H1 (cell line): ENCODE measurements at regions not wholly inside any gene's neighbourhood (a gene's known extent, or its start where the extent isn't known, plus 50 kb on each side); places are given as distances from the start of the nearest gene placed in this dataset.

Experiments used
- CTCF ChIA-PET: fragments of 300-600 bp; sonication (Branson Sonifier 250); formaldehyde crosslinking; loops from one replicate; lab custom pipeline; 2021; ENCODE audit not compliant: partially characterized antibody; lab: Charles Lee
- POLR2A ChIA-PET: fragments of 300-600 bp; sonication (Branson Sonifier 250); formaldehyde crosslinking; loops from one replicate; lab custom pipeline; 2021; ENCODE audit warnings: inconsistent platforms; ENCODE audit not compliant: partially characterized antibody; lab: Charles Lee
- DNase-seq, 2 experiments: peaks; one replicate each; pipeline versions ENCODE4 v3.0.0 to v3.0.0-alpha.2; 2010 to 2022; ENCODE audit warnings: low spot score in 2 of 2, low read depth in 1 of 2, mixed read lengths in 1 of 2
- FAIRE-seq: peaks from 2 replicates; lab custom pipeline; 2011; peaks lifted over from hg19 to GRCh38; lab: Jason Lieb, UNC
- H2AFZ ChIP-seq: 2 replicates; pipeline ENCODE4 v1.8.1; 2012; ENCODE audit warnings: low read length, inconsistent platforms
- H2AK5ac ChIP-seq: 2 replicates; pipeline ENCODE4 v1.6.1; 2013; ENCODE audit warnings: low read depth, low read length
- H2BK120ac ChIP-seq: replicated peaks from 2 replicates; pipeline ENCODE3; 2013; ENCODE audit warnings: low read depth, low read length, inconsistent platforms
- H2BK12ac ChIP-seq: 2 replicates; pipeline ENCODE4 v1.6.1; 2013; ENCODE audit warnings: low read depth, low read length
- H2BK15ac ChIP-seq: 2 replicates; pipeline ENCODE4 v1.6.1; 2013; ENCODE audit warnings: low read length
- H2BK20ac ChIP-seq: 2 replicates; pipeline ENCODE4 v1.6.1; 2013; ENCODE audit warnings: low read length
- H2BK5ac ChIP-seq: 2 replicates; pipeline ENCODE4 v1.6.1; 2013; ENCODE audit warnings: low read depth, low read length
- H3K14ac ChIP-seq: 2 replicates; pipeline ENCODE4 v1.6.1; 2013; ENCODE audit warnings: inconsistent platforms; ENCODE audit not compliant: insufficient read length
- H3K18ac ChIP-seq: 2 replicates; pipeline ENCODE4 v1.6.1; 2013; ENCODE audit warnings: low read length; ENCODE audit errors: extremely low read depth
- H3K23ac ChIP-seq: 2 replicates; pipeline ENCODE4 v1.6.1; 2013; ENCODE audit warnings: inconsistent platforms; ENCODE audit not compliant: insufficient read length
- H3K23me2 ChIP-seq: 2 replicates; pipeline ENCODE4 v1.6.1; 2013; ENCODE audit warnings: low read depth, low read length
- H3K27ac ChIP-seq: 2 replicates; pipeline ENCODE4 v1.6.1; 2011; ENCODE audit warnings: low read depth, low read length, inconsistent platforms
- H3K27me3 ChIP-seq, 4 experiments: replicated peaks in 1 of 4; 1 replicate in 1 of 4; 2 replicates in 3 of 4; pipeline versions ENCODE4 v1.6.1 to v1.8.1; 2011 to 2013; ENCODE audit warnings: low read length in 3 of 4, mild to moderate bottlenecking in 3 of 4, inconsistent platforms in 2 of 4, mixed read lengths in 2 of 4, moderate library complexity in 1 of 4; ENCODE audit not compliant: control insufficient read depth in 3 of 4, insufficient read depth in 3 of 4; ENCODE audit errors: extremely low read depth in 1 of 4
- H3K36me3 ChIP-seq, 4 experiments: 2 replicates each; pipeline versions ENCODE4 v1.6.1 to v1.8.1; 2011 to 2013; ENCODE audit warnings: mild to moderate bottlenecking in 4 of 4, low read length in 3 of 4, moderate library complexity in 2 of 4, control low read depth in 1 of 4, inconsistent platforms in 1 of 4; ENCODE audit not compliant: insufficient read depth in 4 of 4, control insufficient read depth in 2 of 4
- H3K4ac ChIP-seq: replicated peaks from 2 replicates; pipeline ENCODE3; 2013; ENCODE audit warnings: low read length, low read depth, mixed read lengths, inconsistent platforms; ENCODE audit not compliant: insufficient read length
- H3K4me1 ChIP-seq, 4 experiments: replicated peaks in 1 of 4; 1 replicate in 1 of 4; 2 replicates in 3 of 4; pipeline versions ENCODE4 v1.6.1 to v1.8.1; 2011 to 2013; ENCODE audit warnings: low read length in 3 of 4, inconsistent platforms in 2 of 4, mixed read lengths in 1 of 4; ENCODE audit not compliant: insufficient read depth in 4 of 4, control insufficient read depth in 3 of 4
- H3K4me2 ChIP-seq, 2 experiments: 2 replicates each; pipeline versions ENCODE4 v1.6.1 to v1.8.1; 2011 to 2013; ENCODE audit warnings: low read depth in 2 of 2, low read length in 2 of 2, control low read depth in 1 of 2, inconsistent platforms in 1 of 2, mild to moderate bottlenecking in 1 of 2; ENCODE audit not compliant: insufficient read depth in 1 of 2
- H3K4me3 ChIP-seq, 4 experiments: fragments of 200-600, 300-600 bp in 1 of 4; sonication (generic), shearing (Covaris generic), sonication (Bioruptor Twin) in 1 of 4; 2 replicates each; pipeline versions ENCODE4 v1.5.1 to v1.8.1; 2011 to 2016; ENCODE audit warnings: low read length in 4 of 4, low read depth in 3 of 4, control low read depth in 2 of 4, inconsistent platforms in 2 of 4, mild to moderate bottlenecking in 2 of 4, mixed read lengths in 1 of 4, moderate library complexity in 1 of 4; ENCODE audit not compliant: insufficient read depth in 2 of 4; ENCODE audit errors: extremely low read depth in 1 of 4
- H3K56ac ChIP-seq: replicated peaks from 2 replicates; pipeline ENCODE3; 2013; ENCODE audit warnings: low read depth, mild to moderate bottlenecking, mixed read lengths, low read length, inconsistent platforms; ENCODE audit not compliant: insufficient read length
- H3K79me1 ChIP-seq: 2 replicates; pipeline ENCODE4 v1.6.1; 2013; ENCODE audit warnings: low read depth, low read length, control low read depth
- H3K79me2 ChIP-seq, 2 experiments: 2 replicates each; pipeline versions ENCODE4 v1.6.1 to v1.8.1; 2012 to 2013; ENCODE audit warnings: low read length in 2 of 2, mild to moderate bottlenecking in 2 of 2, inconsistent platforms in 1 of 2; ENCODE audit not compliant: insufficient read depth in 2 of 2, control insufficient read depth in 1 of 2
- H3K9ac ChIP-seq, 4 experiments: replicated peaks in 1 of 4; 1 replicate in 1 of 4; 2 replicates in 3 of 4; pipeline versions ENCODE4 v1.6.1 to v1.8.1; 2011 to 2013; ENCODE audit warnings: low read depth in 3 of 4, low read length in 3 of 4, control low read depth in 2 of 4, mild to moderate bottlenecking in 2 of 4, moderate library complexity in 2 of 4, inconsistent platforms in 1 of 4; ENCODE audit errors: extremely low read depth in 1 of 4
- H3K9me3 ChIP-seq, 2 experiments: 2 replicates each; pipeline versions ENCODE4 v1.6.1 to v1.8.1; 2012 to 2013; ENCODE audit warnings: mild to moderate bottlenecking in 2 of 2, moderate library complexity in 2 of 2, control low read depth in 1 of 2, inconsistent platforms in 1 of 2, low read depth in 1 of 2, low read length in 1 of 2, mixed read lengths in 1 of 2; ENCODE audit not compliant: insufficient read depth in 2 of 2
- H4K20me1 ChIP-seq, 2 experiments: replicated peaks in 1 of 2; 2 replicates each; pipeline versions ENCODE3 to v1.8.1; 2011 to 2013; ENCODE audit warnings: inconsistent platforms in 2 of 2, low read length in 2 of 2, mild to moderate bottlenecking in 1 of 2; ENCODE audit not compliant: insufficient read depth in 2 of 2, control insufficient read depth in 1 of 2
- H4K5ac ChIP-seq: 2 replicates; pipeline ENCODE4 v1.6.1; 2013; ENCODE audit warnings: low read length, low read depth, mixed read lengths, inconsistent platforms; ENCODE audit not compliant: insufficient read length
- H4K8ac ChIP-seq: 2 replicates; pipeline ENCODE4 v1.8.0; 2013; ENCODE audit warnings: mild to moderate bottlenecking, moderate library complexity, low read length, inconsistent platforms; ENCODE audit not compliant: insufficient read depth; ENCODE audit errors: extremely low read depth
- H4K91ac ChIP-seq: replicated peaks from 2 replicates; pipeline ENCODE3; 2013; ENCODE audit warnings: low read length, mixed read lengths, inconsistent platforms; ENCODE audit not compliant: insufficient read length
- CHD2 ChIP-seq: IDR thresholded peaks from 2 replicates; pipeline ENCODE4 v1.6.1; 2012; ENCODE audit warnings: low read length, improper control_type of control experiment
- CREB1 ChIP-seq: IDR thresholded peaks from 2 replicates; pipeline ENCODE4 v1.6.1; 2012; ENCODE audit warnings: inconsistent platforms
- GTF2F1 ChIP-seq: IDR thresholded peaks from 2 replicates; pipeline ENCODE4 v1.6.1; 2012; ENCODE audit warnings: low read depth, low read length, improper control_type of control experiment, borderline replicate concordance
- MAFK ChIP-seq: IDR thresholded peaks from 2 replicates; pipeline ENCODE4 v1.6.1; 2012; ENCODE audit warnings: low read depth, mild to moderate bottlenecking, improper control_type of control experiment, low read length
- POLR2AphosphoS5 ChIP-seq: IDR thresholded peaks from 2 replicates; pipeline ENCODE4 v1.6.1; 2011; ENCODE audit warnings: low read depth, low read length
- RNF2 ChIP-seq: fragments of 200-900, 300-1000 bp; sonication (generic); IDR thresholded peaks from 2 replicates; pipeline ENCODE4 v1.7.1; 2016; ENCODE audit warnings: borderline replicate concordance, low read depth, mild to moderate bottlenecking, antibody characterized with exemption, low read length; ENCODE audit not compliant: poor library complexity, severe bottlenecking; ENCODE audit errors: missing control alignments
- SIX5 ChIP-seq: IDR thresholded peaks from 2 replicates; pipeline ENCODE4 v1.6.1; 2011; ENCODE audit warnings: mild to moderate bottlenecking, low read depth, low read length
- TCF12 ChIP-seq: IDR thresholded peaks from 2 replicates; pipeline ENCODE4 v1.6.1; 2011; ENCODE audit warnings: low read depth, mild to moderate bottlenecking, low read length
- WGBS, 2 experiments: shearing (Covaris generic) in 1 of 2; methylation state at CpG; one replicate each; pipeline versions ENCODE4 v1.1.6 to v1.1.7; 2013 to 2015; ENCODE audit warnings: low lambda C conversion rate in 2 of 2, mixed read lengths in 2 of 2, inconsistent platforms in 1 of 2, low coverage in 1 of 2, missing lambda C conversion rate in 1 of 2; ENCODE audit not compliant: insufficient replicate concordance in 2 of 2, insufficient coverage in 1 of 2, insufficient read length in 1 of 2; ENCODE audit errors: extremely low coverage in 1 of 2, missing lambda C conversion rate in 1 of 2; 5-methylcytosine and 5-hydroxymethylcytosine counted together

- Histone ChIP-seq H2BK5ac (no peak overlapping the region), H3K9me3 (no peaks in the 10 kb centered on the region), H3K4me2 (no peak overlapping the region), H2BK12ac (no peak overlapping the region), H3K4ac (no peak overlapping the region), H3K4me1 (peaks cover 0 to 5% (median 0%) of the 10 kb centered on the region in 4 experiments; a peak in 2 of 7 replicates), H2AK5ac (no peak overlapping the region), H2BK15ac (no peak overlapping the region), H4K91ac (no peak overlapping the region), H3K23ac (no peak overlapping the region), H4K20me1 (no peaks in the 10 kb centered on the region), H3K9ac (no peak overlapping the region), H3K27me3 (no peaks in the 10 kb centered on the region), H3K56ac (no peak overlapping the region), H4K5ac (no peak overlapping the region), H3K79me1 (no peaks in the 10 kb centered on the region), H3K18ac (no peak overlapping the region), H3K27ac (no peak overlapping the region), H3K79me2 (no peaks in the 10 kb centered on the region), H2AFZ (no peak overlapping the region), H3K23me2 (no peaks in the 10 kb centered on the region), H2BK120ac (no peak overlapping the region), H4K8ac (no peak overlapping the region)
- ChIA-PET POLR2A (no interaction called here), CTCF (interaction anchor here (0.7 to 2.1 kb wide), 9 partner anchors 11 to 480 kb away, joined by 3 to 7 read pairs (median 3); no protein-coding TSS in a partner anchor)
- DNase-seq (no peak), FAIRE-seq (no peak)
- WGBS, 2 experiments = 54% methylated on average over 2 of the region's 2 CpGs; no CpG with 5 or more reads in 1 of the 2 experiments
- TF ChIP-seq RNF2 (no peak), TCF12 (no peak), GTF2F1 (no peak), MAFK (no peak), SIX5 (no peak), POLR2AphosphoS5 (no peak), CHD2 (no peak), CREB1 (no peak)
- TF ChIP-seq, all 59 proteins: peak for 0
- no peak overlapping the region for H3K4me3 ChIP-seq
- H2BK20ac ChIP-seq = no peak overlapping the region
- no peaks in the 10 kb centered on the region for H3K36me3 ChIP-seq
- H3K14ac ChIP-seq = no peak overlapping the region
These were observed 483.6 kb upstream of the EPHA6 start for GRCh38 chr3:96330795-96331194.
